HUES64 (cell line): ENCODE measurements at regions not wholly inside any gene's neighbourhood (a gene's known extent, or its start where the extent isn't known, plus 50 kb on each side); places are given as distances from the start of the nearest gene placed in this dataset.
"Not testable (repeated sequence)": the region's sequence is repeated elsewhere in the genome, so short reads cannot be mapped to it uniquely, and the experiment has no call there.

Source experiments
- H3K27ac ChIP-seq: 2 replicates; pipeline ENCODE4 v1.7.0; 2013; ENCODE audit warnings: low read depth, low read length, inconsistent platforms
- H3K27me3 ChIP-seq: 2 replicates; pipeline ENCODE4 v1.6.1; 2013; ENCODE audit warnings: mild to moderate bottlenecking, low read length; ENCODE audit not compliant: insufficient read depth
- H3K36me3 ChIP-seq: 2 replicates; pipeline ENCODE4 v1.6.1; 2013; ENCODE audit warnings: mild to moderate bottlenecking, low read length; ENCODE audit not compliant: insufficient read depth
- H3K4me1 ChIP-seq: 2 replicates; pipeline ENCODE4 v1.6.1; 2013; ENCODE audit warnings: mild to moderate bottlenecking, low read length, moderate library complexity; ENCODE audit not compliant: insufficient read depth
- H3K4me3 ChIP-seq: 2 replicates; pipeline ENCODE4 v1.5.1; 2013; ENCODE audit warnings: mild to moderate bottlenecking, low read length, moderate library complexity
- H3K9ac ChIP-seq: 2 replicates; pipeline ENCODE4 v1.6.1; 2013; ENCODE audit warnings: mild to moderate bottlenecking, low read depth, low read length
- H3K9me3 ChIP-seq: 2 replicates; pipeline ENCODE4 v1.6.1; 2013; ENCODE audit warnings: low read depth, low read length; ENCODE audit not compliant: insufficient read depth
- WGBS: fragments of 150-250, 120-280 bp; methylation state at CpG from one replicate; pipeline ENCODE4 v1.1.7; 2013; ENCODE audit warnings: missing lambda C conversion rate; 5-methylcytosine and 5-hydroxymethylcytosine counted together

DNA sequence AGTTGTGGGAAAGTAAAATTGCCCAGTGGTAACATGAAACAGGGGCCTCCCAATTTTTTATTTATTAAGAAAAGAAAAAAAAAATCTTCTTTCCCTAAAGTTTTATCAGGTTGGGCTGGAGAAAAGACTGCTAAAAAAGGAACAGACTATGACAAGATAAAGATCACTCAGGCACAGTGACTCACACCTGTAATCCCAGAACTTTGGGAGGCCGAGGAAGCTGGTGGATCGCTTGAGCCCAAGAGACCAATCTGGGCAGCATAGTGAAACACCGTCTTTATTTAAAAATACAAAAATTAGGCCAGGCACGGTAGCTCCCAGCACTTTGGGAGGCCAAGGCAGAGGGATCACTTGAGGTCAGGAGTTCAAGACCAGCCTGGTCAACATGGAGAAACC lies 312.5 kb downstream of the CETN3 start:
- 94% methylated on average over 4 of the region's 4 CpGs for WGBS
- Histone ChIP-seq H3K27me3 (no peaks in the 10 kb centered on the region), H3K36me3 (no peaks in the 10 kb centered on the region), H3K27ac (no peak overlapping the region), H3K9ac (no peak overlapping the region), H3K4me1 (no peaks in the 10 kb centered on the region), H3K9me3 (no peaks in the 10 kb centered on the region), H3K4me3 (no peak overlapping the region)

DNA sequence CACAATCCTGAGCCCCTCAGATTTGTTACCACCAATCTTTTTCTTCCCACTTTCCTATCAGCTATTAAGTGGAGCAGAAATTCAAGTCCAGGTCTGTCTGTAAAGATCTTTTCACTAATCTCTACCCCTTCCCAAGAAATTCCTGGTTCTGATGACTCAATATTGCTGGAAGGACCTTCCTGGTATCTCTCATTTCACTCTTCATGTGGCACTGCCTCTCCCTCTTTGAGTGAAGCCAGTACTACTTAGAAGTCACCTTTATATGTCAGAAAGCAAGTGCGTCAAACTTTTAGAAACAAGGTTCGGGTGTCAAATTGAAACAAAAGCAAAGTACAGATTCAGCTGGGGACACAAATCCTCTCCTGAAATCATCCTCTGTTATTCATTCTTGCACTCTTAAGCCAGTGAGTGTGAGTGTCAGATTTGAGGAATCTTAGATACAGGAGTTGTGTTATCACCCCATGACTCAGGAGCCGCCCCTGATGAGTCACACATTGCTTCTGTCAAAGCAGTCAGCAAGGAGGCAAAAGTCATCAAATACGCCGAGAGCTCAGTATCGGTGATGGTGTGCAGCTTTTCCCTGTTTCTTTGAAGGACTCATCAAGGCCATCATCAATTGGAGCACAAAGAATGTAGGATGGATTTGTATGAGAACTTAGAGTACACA lies 313.0 kb downstream of the CETN3 start:
- H3K9ac ChIP-seq: no peak overlapping the region
- H3K36me3 ChIP-seq: no peaks in the 10 kb centered on the region
- no peaks in the 10 kb centered on the region for H3K9me3 ChIP-seq
- H3K27me3 ChIP-seq: no peaks in the 10 kb centered on the region
- H3K27ac ChIP-seq: no peak overlapping the region
- no peaks in the 10 kb centered on the region for H3K4me1 ChIP-seq
- 81% methylated on average over 6 of the region's 6 CpGs for WGBS
- no peak overlapping the region for H3K4me3 ChIP-seq

GRCh38 chr5:90095292-90096060 lies 314.1 kb downstream of the CETN3 start:
- H3K4me1 ChIP-seq: no peaks in the 10 kb centered on the region
- no peaks in the 10 kb centered on the region for H3K36me3 ChIP-seq
- H3K27ac ChIP-seq: no peak overlapping the region
- 91% methylated on average over 3 of the region's 3 CpGs for WGBS
- H3K4me3 ChIP-seq: no peak overlapping the region
- H3K9me3 ChIP-seq: no peaks in the 10 kb centered on the region
- H3K9ac ChIP-seq: no peak overlapping the region
- no peaks in the 10 kb centered on the region for H3K27me3 ChIP-seq

- H3K9ac ChIP-seq: no peak overlapping the region
- no peaks in the 10 kb centered on the region for H3K9me3 ChIP-seq
- H3K4me1 ChIP-seq: no peaks in the 10 kb centered on the region
- no peaks in the 10 kb centered on the region for H3K27me3 ChIP-seq
- H3K4me3 ChIP-seq: no peak overlapping the region
- WGBS: 63% methylated on average over 3 of the region's 3 CpGs
- no peak overlapping the region for H3K27ac ChIP-seq
- H3K36me3 ChIP-seq: no peaks in the 10 kb centered on the region
Observed at GRCh38 chr5:90093751-90094485, 315.6 kb downstream of the CETN3 start.

- Histone ChIP-seq H3K4me3 (no peak overlapping the region), H3K4me1 (no peaks in the 10 kb centered on the region), H3K36me3 (no peaks in the 10 kb centered on the region), H3K9ac (no peak overlapping the region), H3K27ac (no peak overlapping the region), H3K27me3 (no peaks in the 10 kb centered on the region), H3K9me3 (no peaks in the 10 kb centered on the region)
- WGBS: 100% methylated on average over 2 of the region's 3 CpGs
Observed at GRCh38 chr5:90092734-90093133, 316.8 kb downstream of the CETN3 start.

DNA sequence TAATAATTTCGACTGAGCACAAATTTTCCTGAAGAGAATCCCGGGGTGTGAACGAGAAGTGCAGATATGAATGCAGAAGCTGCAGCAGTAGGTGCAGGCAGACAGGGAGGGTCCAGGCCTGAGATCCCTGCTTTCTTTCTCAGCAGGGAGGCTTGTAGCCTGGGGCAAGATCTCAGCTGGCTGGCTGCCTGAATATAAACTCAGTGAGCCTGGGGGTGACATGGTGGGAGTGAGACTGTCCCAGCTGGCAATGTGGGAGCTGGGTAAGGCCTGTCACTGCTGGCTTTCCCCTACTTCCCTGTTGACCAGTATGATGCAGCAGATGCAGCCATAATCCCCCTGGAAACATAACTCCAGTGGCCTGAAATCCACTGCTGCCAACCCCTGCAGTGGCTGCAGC lies 325.2 kb downstream of the CETN3 start:
- Histone ChIP-seq H3K27me3 (no peaks in the 10 kb centered on the region), H3K36me3 (no peaks in the 10 kb centered on the region), H3K4me1 (no peaks in the 10 kb centered on the region), H3K27ac (no peak overlapping the region), H3K4me3 (no peak overlapping the region), H3K9me3 (peaks cover 4% of the 10 kb centered on the region; the same call in 1 of the 2 replicates), H3K9ac (no peak overlapping the region)
- WGBS: 88% methylated on average over 3 of the region's 3 CpGs

- H3K27me3 ChIP-seq, H3K4me1 ChIP-seq, H3K9me3 ChIP-seq, H3K27ac ChIP-seq, H3K36me3 ChIP-seq: not testable (repeated sequence)
- H3K9ac ChIP-seq: peak overlapping the region; percentile 91
- peak overlapping the region; percentile 63 for H3K4me3 ChIP-seq
- WGBS: 60% methylated on average over 22 of the region's 22 CpGs
Observed at GRCh38 chr5:90073026-90073570, 336.5 kb downstream of the CETN3 start.

DNA sequence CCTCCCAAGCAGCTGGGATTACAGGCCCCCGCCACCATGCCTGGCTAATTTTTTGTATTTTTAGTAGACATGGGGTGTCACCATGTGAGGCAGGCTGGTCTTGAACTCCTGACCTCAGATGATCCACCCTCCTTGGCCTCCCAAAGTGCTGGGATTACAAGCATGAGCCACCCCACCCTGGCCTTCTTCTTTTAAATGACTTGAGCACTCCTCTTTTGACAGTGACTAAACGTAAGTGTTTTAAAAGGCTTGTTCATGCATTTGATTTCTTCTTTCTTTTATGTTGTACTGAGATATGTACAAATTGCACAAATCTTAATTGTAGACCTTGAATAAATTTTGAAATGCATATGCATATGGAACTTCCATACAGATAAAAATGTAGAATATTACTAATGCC lies 337.9 kb downstream of the CETN3 start:
- H3K4me1 ChIP-seq: no peaks in the 10 kb centered on the region
- H3K4me3 ChIP-seq: no peak overlapping the region
- no peaks in the 10 kb centered on the region for H3K9me3 ChIP-seq
- no peaks in the 10 kb centered on the region for H3K27me3 ChIP-seq
- no peak overlapping the region for H3K27ac ChIP-seq
- no peak overlapping the region for H3K9ac ChIP-seq
- H3K36me3 ChIP-seq: peaks cover 6% of the 10 kb centered on the region; the same call in 1 of the 2 replicates
- WGBS: 100% methylated on average over 2 of the region's 2 CpGs

DNA sequence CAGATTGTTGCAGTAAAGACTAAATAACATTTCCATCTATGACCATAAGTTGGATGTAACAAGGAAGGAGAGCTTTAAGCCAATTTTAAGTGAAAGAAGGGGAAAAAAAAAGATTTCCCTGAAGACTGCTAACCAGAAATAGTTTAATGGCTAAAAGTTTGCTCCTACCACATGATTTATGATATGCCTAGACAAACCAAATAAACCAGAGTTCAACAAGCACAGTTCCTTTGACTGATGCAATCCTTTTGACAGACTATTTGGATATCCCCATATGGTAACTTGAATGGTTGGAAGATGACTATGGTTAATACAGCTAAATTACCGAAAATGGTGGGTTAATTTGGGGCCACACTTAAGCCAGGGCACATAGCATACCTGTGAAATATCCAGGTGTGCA lies 338.5 kb downstream of the CETN3 start:
- Histone ChIP-seq H3K4me3 (no peak overlapping the region), H3K27me3 (no peaks in the 10 kb centered on the region), H3K36me3 (peaks cover 6% of the 10 kb centered on the region; the same call in 1 of the 2 replicates), H3K9ac (no peak overlapping the region), H3K9me3 (no peaks in the 10 kb centered on the region), H3K27ac (no peak overlapping the region), H3K4me1 (no peaks in the 10 kb centered on the region)
- WGBS: 62% methylated on average over 1 of the region's 1 CpG

DNA sequence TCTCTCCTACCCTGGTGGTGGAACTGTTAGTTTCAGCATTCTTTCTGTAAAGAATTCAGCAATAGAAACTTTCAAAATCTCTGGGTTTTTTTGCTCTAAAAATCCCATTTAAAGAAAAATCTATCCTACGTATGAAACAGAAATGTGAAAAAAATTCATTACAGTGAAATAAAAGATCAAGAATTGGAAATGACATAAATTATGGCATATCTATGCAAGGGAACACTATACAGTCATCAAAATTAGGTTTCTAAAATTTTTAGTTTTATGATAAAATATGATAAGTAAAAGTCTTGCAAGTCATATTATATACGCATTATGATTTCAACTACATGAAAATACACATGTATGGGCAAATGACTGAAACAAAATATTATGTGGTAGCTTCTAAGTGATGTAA lies 342.6 kb downstream of the CETN3 start:
- no CpG with 5 or more reads among the region's 2 CpGs for WGBS
- Histone ChIP-seq H3K9me3 (peaks cover 3% of the 10 kb centered on the region; the same call in 1 of the 2 replicates), H3K9ac (no peak overlapping the region), H3K36me3 (peaks cover 6% of the 10 kb centered on the region; the same call in 1 of the 2 replicates), H3K4me3 (no peak overlapping the region), H3K4me1 (no peaks in the 10 kb centered on the region), H3K27ac (no peak overlapping the region), H3K27me3 (no peaks in the 10 kb centered on the region)
